ENCODE measurements at regions not wholly inside any gene's neighbourhood (a gene's known extent, or its start where the extent isn't known, plus 50 kb on each side); places are given as distances from the start of the nearest gene placed in this dataset.

- no peak overlapping the region for H3K27ac ChIP-seq
These were observed 52.7 kb upstream of the TLE3 start for GRCh38 chr15:70150405-70150747.

GRCh38 chr15:70149667-70150404, 52.1 kb upstream of the TLE3 start:
- no peak for DNase-seq
- no peaks in the 10 kb centered on the region for H3K36me3 ChIP-seq
- H3K4me1 ChIP-seq: peaks cover 0 to 32% (median 0%) of the 10 kb centered on the region in 4 donors
- H3K27ac ChIP-seq: no peak overlapping the region
- H3K9me3 ChIP-seq: no peaks in the 10 kb centered on the region
- no peaks in the 10 kb centered on the region for H3K27me3 ChIP-seq
- TF ChIP-seq POLR2A (IDR thresholded peaks at IDR 0.05): no peak
- TF ChIP-seq CTCF (IDR thresholded peaks at IDR 0.05): no peak
- H3K4me3 ChIP-seq: no peak overlapping the region

More at GRCh38 chr15:70150405-70150747, 52.7 kb upstream of the TLE3 start:
- Histone ChIP-seq H3K4me3 (no peak overlapping the region), H3K36me3 (no peaks in the 10 kb centered on the region), H3K9me3 (no peaks in the 10 kb centered on the region), H3K27me3 (no peaks in the 10 kb centered on the region), H3K4me1 (peaks cover 0 to 37% (median 0%) of the 10 kb centered on the region in 4 donors)
- DNase-seq: no peak
- TF ChIP-seq CTCF (IDR thresholded peaks at IDR 0.05): no peak
- no peak for TF ChIP-seq POLR2A (IDR thresholded peaks at IDR 0.05)

- H3K4me3 ChIP-seq: no peak overlapping the region
- no peak overlapping the region for H3K27ac ChIP-seq
- no peaks in the 10 kb centered on the region for H3K27me3 ChIP-seq
- no peak for DNase-seq
- no peak for TF ChIP-seq POLR2A (IDR thresholded peaks at IDR 0.05)
- TF ChIP-seq CTCF (IDR thresholded peaks at IDR 0.05): no peak
- H3K4me1 ChIP-seq: peaks cover 0 to 18% (median 0%) of the 10 kb centered on the region in 4 donors
- no peaks in the 10 kb centered on the region for H3K9me3 ChIP-seq
- no peaks in the 10 kb centered on the region for H3K36me3 ChIP-seq
These were observed 50.1 kb upstream of the TLE3 start for GRCh38 chr15:70147778-70148177.

Small RNAs in the stretch of these regions (small RNA-seq; reads per million reads assigned to genes)
- gene RNU6-745P: 0 reads per million in 2 donors
